Omental fat pad (tissue), 3 donors: ENCODE measurements at regions not wholly inside any gene's neighbourhood (a gene's known extent, or its start where the extent isn't known, plus 50 kb on each side); places are given as distances from the start of the nearest gene placed in this dataset.

Source experiments
- ATAC-seq: fragments of 150-250 bp; one replicate; pipeline ENCODE4 v1.9.1; 2016; ENCODE audit warnings: mild to moderate bottlenecking, moderate library complexity; ENCODE audit not compliant: low FRiP score
- DNase-seq: peaks from one replicate; pipeline ENCODE4 v3.0.0-alpha.2; 2019; ENCODE audit warnings: low spot score
- CTCF ChIP-seq, 3 donors: fragments of 450-650 bp; IDR thresholded peaks; one replicate each; pipeline ENCODE4 v1.5.1; 2016 to 2017; ENCODE audit warnings: antibody characterized with exemption in 3 of 3, mild to moderate bottlenecking in 3 of 3, moderate library complexity in 2 of 3

GRCh38 chr11:116261606-116262005, 511.2 kb downstream of the BUD13 start:
- TF ChIP-seq CTCF (IDR thresholded peaks at IDR 0.05) = no peak
- ATAC-seq = no peak
- DNase-seq = no peak

GRCh38 chr11:116258821-116259220, 514.0 kb downstream of the BUD13 start:
- ATAC-seq = no peak
- no peak for TF ChIP-seq CTCF (IDR thresholded peaks at IDR 0.05)

GRCh38 chr11:116257883-116258282, 514.9 kb downstream of the BUD13 start:
- ATAC-seq (no peak), DNase-seq (no peak)
- TF ChIP-seq CTCF (IDR thresholded peaks at IDR 0.05) = no peak

More at GRCh38 chr11:116258821-116259220, 514.0 kb downstream of the BUD13 start:
- DNase-seq = no peak

- DNase-seq (no peak), ATAC-seq (no peak)
- TF ChIP-seq CTCF (IDR thresholded peaks at IDR 0.05) = no peak
These were observed 515.7 kb downstream of the BUD13 start for GRCh38 chr11:116257092-116257491.

- TF ChIP-seq CTCF (IDR thresholded peaks at IDR 0.05) = no peak
- ATAC-seq (no peak), DNase-seq (no peak)
These were observed 516.6 kb downstream of the BUD13 start for GRCh38 chr11:116256215-116256614.

GRCh38 chr11:116255321-116255953, 517.4 kb downstream of the BUD13 start:
- no peak for ATAC-seq

More at GRCh38 chr11:116255321-116255953, 517.4 kb downstream of the BUD13 start:
- no peak for DNase-seq
- TF ChIP-seq CTCF (IDR thresholded peaks at IDR 0.05) = no peak
